ENCODE measurements at regions not wholly inside any gene's neighbourhood (a gene's known extent, or its start where the extent isn't known, plus 50 kb on each side); places are given as distances from the start of the nearest gene placed in this dataset.

DNA sequence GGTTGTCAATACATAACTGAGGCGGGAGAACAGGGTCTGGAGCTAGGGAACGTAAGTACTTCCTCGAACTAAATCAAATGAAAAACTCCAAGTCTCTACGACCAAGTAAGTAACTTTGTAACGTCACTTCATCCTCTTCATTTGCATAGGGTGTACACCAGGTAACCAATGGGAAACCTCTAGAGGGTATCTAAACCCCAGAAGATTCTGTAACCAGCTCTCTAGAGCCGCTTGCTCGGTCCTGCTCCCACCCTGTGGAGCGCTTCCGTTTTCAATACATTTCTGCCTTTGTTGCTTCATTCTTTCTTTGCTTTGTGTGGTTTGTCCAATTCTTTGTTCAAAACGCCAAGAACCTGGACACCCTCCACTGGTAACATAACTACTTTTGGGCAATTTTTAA is 133.5 kb upstream of the TMEM170B start:
- H3K9me1 ChIP-seq (ENCODE audit: insufficient read depth, low read length): no peaks in the 10 kb centered on the region
- POLR2A ChIA-PET (ENCODE audit: unreplicated experiment): no interaction called here
- no peak overlapping the region for H2BK5ac ChIP-seq (ENCODE audit: low read depth, low read length, poor library complexity, severe bottlenecking)
- no peak overlapping the region for H4K5ac ChIP-seq (ENCODE audit: low read depth, low read length)
- no peak overlapping the region for H2AK9ac ChIP-seq (replicated peaks; ENCODE audit: low read depth, low read length, poor library complexity)
- H3K4me3 ChIP-seq (ENCODE audit: insufficient read depth, low read depth, low read length): no peak overlapping the region
- no peak for ATAC-seq (ENCODE audit: low read depth)
- H3K14ac ChIP-seq (replicated peaks; ENCODE audit: low read depth, low read length): no peak overlapping the region
- H3K23ac ChIP-seq (ENCODE audit: low read depth, low read length): no peak overlapping the region
- H3K9ac ChIP-seq (ENCODE audit: low read depth, low read length): no peak overlapping the region
- H3K27ac ChIP-seq (ENCODE audit: insufficient read depth, low read length): no peak overlapping the region
- H4K91ac ChIP-seq (ENCODE audit: insufficient read depth, low read depth, low read length): no peak overlapping the region
- no peaks in the 10 kb centered on the region for H3K9me3 ChIP-seq (ENCODE audit: control insufficient read depth, insufficient read depth, low read length)
- H3K79me1 ChIP-seq (ENCODE audit: low read depth in 1 of 2, low read length in 2 of 2): no peaks in the 10 kb centered on the region
- no peak overlapping the region for H3K4ac ChIP-seq (ENCODE audit: low read depth, low read length)
- BruUV-seq (replicated peaks): no TSS peak
- DNase-seq: no peak
- H2BK15ac ChIP-seq (ENCODE audit: low read depth, low read length): no peak overlapping the region
- TF ChIP-seq, protein P1, sequence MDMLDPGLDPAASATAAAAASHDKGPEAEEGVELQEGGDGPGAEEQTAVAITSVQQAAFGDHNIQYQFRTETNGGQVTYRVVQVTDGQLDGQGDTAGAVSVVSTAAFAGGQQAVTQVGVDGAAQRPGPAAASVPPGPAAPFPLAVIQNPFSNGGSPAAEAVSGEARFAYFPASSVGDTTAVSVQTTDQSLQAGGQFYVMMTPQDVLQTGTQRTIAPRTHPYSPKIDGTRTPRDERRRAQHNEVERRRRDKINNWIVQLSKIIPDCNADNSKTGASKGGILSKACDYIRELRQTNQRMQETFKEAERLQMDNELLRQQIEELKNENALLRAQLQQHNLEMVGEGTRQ (IDR thresholded peaks at IDR 0.05; ENCODE audit: low read depth, low read length): no peak
- TF ChIP-seq SMC3 (IDR thresholded peaks at IDR 0.05; ENCODE audit: low read depth, low read length) (no peak), NFE2L2 (IDR thresholded peaks at IDR 0.05; ENCODE audit: low read depth, low read length) (no peak), RAD21 (IDR thresholded peaks at IDR 0.05; ENCODE audit: low read length) (no peak), MAFK (IDR thresholded peaks at IDR 0.05; ENCODE audit: low read depth, low read length) (no peak), RFX5 (IDR thresholded peaks at IDR 0.05; ENCODE audit: low read depth, low read length) (no peak), CEBPB (IDR thresholded peaks at IDR 0.05; ENCODE audit: low read depth, low read length) (no peak), CHD1 (IDR thresholded peaks at IDR 0.05; ENCODE audit: low read depth, low read length) (no peak), POLR2A (IDR thresholded peaks at IDR 0.05; ENCODE audit: low read depth, low read length) (no peak), RCOR1 (IDR thresholded peaks at IDR 0.05; ENCODE audit: insufficient replicate concordance, low read length) (no peak), BHLHE40 (IDR thresholded peaks at IDR 0.05; ENCODE audit: low read depth, low read length) (no peak), FOS (IDR thresholded peaks at IDR 0.05; ENCODE audit: low read depth, low read length) (no peak), MXI1 (IDR thresholded peaks at IDR 0.05; ENCODE audit: borderline replicate concordance, low read depth, low read length) (no peak), MAZ (IDR thresholded peaks at IDR 0.05; ENCODE audit: borderline replicate concordance, low read depth, low read length) (no peak)
- TF ChIP-seq, protein P2, sequence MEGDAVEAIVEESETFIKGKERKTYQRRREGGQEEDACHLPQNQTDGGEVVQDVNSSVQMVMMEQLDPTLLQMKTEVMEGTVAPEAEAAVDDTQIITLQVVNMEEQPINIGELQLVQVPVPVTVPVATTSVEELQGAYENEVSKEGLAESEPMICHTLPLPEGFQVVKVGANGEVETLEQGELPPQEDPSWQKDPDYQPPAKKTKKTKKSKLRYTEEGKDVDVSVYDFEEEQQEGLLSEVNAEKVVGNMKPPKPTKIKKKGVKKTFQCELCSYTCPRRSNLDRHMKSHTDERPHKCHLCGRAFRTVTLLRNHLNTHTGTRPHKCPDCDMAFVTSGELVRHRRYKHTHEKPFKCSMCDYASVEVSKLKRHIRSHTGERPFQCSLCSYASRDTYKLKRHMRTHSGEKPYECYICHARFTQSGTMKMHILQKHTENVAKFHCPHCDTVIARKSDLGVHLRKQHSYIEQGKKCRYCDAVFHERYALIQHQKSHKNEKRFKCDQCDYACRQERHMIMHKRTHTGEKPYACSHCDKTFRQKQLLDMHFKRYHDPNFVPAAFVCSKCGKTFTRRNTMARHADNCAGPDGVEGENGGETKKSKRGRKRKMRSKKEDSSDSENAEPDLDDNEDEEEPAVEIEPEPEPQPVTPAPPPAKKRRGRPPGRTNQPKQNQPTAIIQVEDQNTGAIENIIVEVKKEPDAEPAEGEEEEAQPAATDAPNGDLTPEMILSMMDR (conservative IDR thresholded peaks at IDR 0.05; ENCODE audit: low read depth, low read length): no peak
- TF ChIP-seq, protein P3, sequence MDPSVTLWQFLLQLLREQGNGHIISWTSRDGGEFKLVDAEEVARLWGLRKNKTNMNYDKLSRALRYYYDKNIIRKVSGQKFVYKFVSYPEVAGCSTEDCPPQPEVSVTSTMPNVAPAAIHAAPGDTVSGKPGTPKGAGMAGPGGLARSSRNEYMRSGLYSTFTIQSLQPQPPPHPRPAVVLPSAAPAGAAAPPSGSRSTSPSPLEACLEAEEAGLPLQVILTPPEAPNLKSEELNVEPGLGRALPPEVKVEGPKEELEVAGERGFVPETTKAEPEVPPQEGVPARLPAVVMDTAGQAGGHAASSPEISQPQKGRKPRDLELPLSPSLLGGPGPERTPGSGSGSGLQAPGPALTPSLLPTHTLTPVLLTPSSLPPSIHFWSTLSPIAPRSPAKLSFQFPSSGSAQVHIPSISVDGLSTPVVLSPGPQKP (IDR thresholded peaks at IDR 0.05; ENCODE audit: borderline replicate concordance, low read depth, low read length): no peak
- no peaks in the 10 kb centered on the region for H4K20me1 ChIP-seq (ENCODE audit: insufficient read depth, low read length)
- no peak overlapping the region for H4K8ac ChIP-seq (ENCODE audit: low read depth in 2 of 2, low read length in 2 of 2)
- H3K27me3 ChIP-seq (ENCODE audit: control insufficient read depth, insufficient read depth, low read length): no peaks in the 10 kb centered on the region
- WGBS, 2 experiments (ENCODE audit: extremely low coverage in 2 of 2, insufficient read length in 1 of 2): 98% methylated on average over 7 of the region's 10 CpGs; no CpG with 5 or more reads in 1 of the 2 experiments
- intact Hi-C loops (cut with micrococcal nuclease): no loop called here
- H2BK120ac ChIP-seq (ENCODE audit: low read depth, low read length): no peak overlapping the region
- H3K4me2 ChIP-seq (ENCODE audit: low read depth, low read length): no peak overlapping the region
- CTCF ChIA-PET: no interaction called here
- no peak overlapping the region for H2BK20ac ChIP-seq (ENCODE audit: low read depth, low read length)
- no peak overlapping the region for H3K56ac ChIP-seq (ENCODE audit: extremely low read depth, insufficient read depth, low read length)
- H3K18ac ChIP-seq (ENCODE audit: low read depth, low read length): no peak overlapping the region
- no peaks in the 10 kb centered on the region for H3K36me3 ChIP-seq (ENCODE audit: control insufficient read depth, insufficient read depth, low read length)
- in situ Hi-C loops (cut with MboI; ENCODE audit: low sequenced_read_pairs): no loop called here
- dilution Hi-C loops (cut with HindIII; ENCODE audit: low sequenced_read_pairs, unreplicated experiment): no loop called here
- no peaks in the 10 kb centered on the region for H3K4me1 ChIP-seq (ENCODE audit: control insufficient read depth, insufficient read depth, low read length)
- H2AFZ ChIP-seq (replicated peaks; ENCODE audit: low read length, poor library complexity): no peak overlapping the region
- no peak overlapping the region for H2AK5ac ChIP-seq (ENCODE audit: low read depth, low read length)
